Right lobe of liver (tissue), 6 donors: ENCODE measurements at regions not wholly inside any gene's neighbourhood (a gene's known extent, or its start where the extent isn't known, plus 50 kb on each side); places are given as distances from the start of the nearest gene placed in this dataset.
"Not testable (repeated sequence)": the region's sequence is repeated elsewhere in the genome, so short reads cannot be mapped to it uniquely, and the experiment has no call there.

Experiments
- ATAC-seq, 4 donors: fragments of 200-7000 bp; cut with Tn5 transposase; one replicate each; pipeline ENCODE4 v1.9.1; 2020; ENCODE audit warnings: mild to moderate bottlenecking in 4 of 4, moderate library complexity in 4 of 4
- DNase-seq, 3 donors: peaks; one replicate each; pipeline ENCODE4 v3.0.0-alpha.2; 2020
- H3K27ac ChIP-seq, 3 donors: fragments of 200-600 bp; one replicate each; pipeline ENCODE4 v1.8.0; 2022
- H3K27me3 ChIP-seq, 2 donors: fragments of 200-600 bp; one replicate each; pipeline ENCODE4 v1.8.0; 2022
- H3K36me3 ChIP-seq, 4 donors: fragments of 200-600 bp; sonication (generic) in 1 of 4; one replicate each; pipeline versions ENCODE4 v1.5.1 to v1.8.0; 2017 to 2022; ENCODE audit warnings: control low read depth in 1 of 4
- H3K4me1 ChIP-seq, 4 donors: fragments of 200-600 bp; sonication (generic) in 1 of 4; one replicate each; pipeline versions ENCODE4 v1.5.1 to v1.8.0; 2017 to 2022; ENCODE audit warnings: control low read depth in 1 of 4
- H3K4me3 ChIP-seq, 3 donors: fragments of 200-600 bp; one replicate each; pipeline ENCODE4 v1.8.0; 2022
- H3K9me3 ChIP-seq, 4 donors: fragments of 200-600 bp; sonication (generic) in 1 of 4; one replicate each; pipeline versions ENCODE4 v1.5.1 to v1.8.0; 2017 to 2022; ENCODE audit warnings: control low read depth in 1 of 4
- POLR2A ChIP-seq: fragments of 450-650 bp; IDR thresholded peaks from one replicate; pipeline ENCODE4 v1.6.1; 2017; ENCODE audit warnings: antibody characterized with exemption, mild to moderate bottlenecking
- WGBS: methylation state at CpG from one replicate; pipeline ENCODE4 v1.1.6; 2018; ENCODE audit warnings: low coverage, low lambda C conversion rate; ENCODE audit not compliant: insufficient coverage; ENCODE audit errors: missing lambda C conversion rate; 5-methylcytosine and 5-hydroxymethylcytosine counted together
- intact Hi-C, 2 donors: fragments of 100-400 bp; cut with DNase I; formaldehyde crosslinking; loops; one replicate each; pipeline versions ENCODE4 v1.11.2 to v1.14.1; 2022
- TF ChIP-seq, protein P1 (sequence below), 4 donors: fragments of 200-600 bp in 3 of 4; fragments of 450-650 bp in 1 of 4; IDR thresholded peaks; one replicate each; pipeline versions ENCODE4 v1.5.1 to v1.8.0; 2016 to 2022; ENCODE audit warnings: antibody characterized with exemption in 4 of 4, mild to moderate bottlenecking in 2 of 4
- donor health status: DM: no; HTN: yes; CAD: no.
- donor health status: DM: no; HTN: no; CAD: no.
- donor health status: DM: no; HTN: no; CAD: no.
- donor health status: DM: no; HTN: yes; CAD: no.
- donor health status: DM: no; HTN: yes; CAD: no.

- H3K27ac ChIP-seq: no peak overlapping the region
- H3K4me3 ChIP-seq: no peak overlapping the region
- H3K9me3 ChIP-seq: no peaks in the 10 kb centered on the region
- no peaks in the 10 kb centered on the region for H3K36me3 ChIP-seq
- H3K27me3 ChIP-seq: no peaks in the 10 kb centered on the region
- intact Hi-C loops: no loop called here
- no peaks in the 10 kb centered on the region for H3K4me1 ChIP-seq
- DNase-seq (no peak), ATAC-seq (peak in 1 of 4 donors; percentile 28)
- WGBS: 54% methylated on average over 5 of the region's 5 CpGs
- TF ChIP-seq, protein P1, sequence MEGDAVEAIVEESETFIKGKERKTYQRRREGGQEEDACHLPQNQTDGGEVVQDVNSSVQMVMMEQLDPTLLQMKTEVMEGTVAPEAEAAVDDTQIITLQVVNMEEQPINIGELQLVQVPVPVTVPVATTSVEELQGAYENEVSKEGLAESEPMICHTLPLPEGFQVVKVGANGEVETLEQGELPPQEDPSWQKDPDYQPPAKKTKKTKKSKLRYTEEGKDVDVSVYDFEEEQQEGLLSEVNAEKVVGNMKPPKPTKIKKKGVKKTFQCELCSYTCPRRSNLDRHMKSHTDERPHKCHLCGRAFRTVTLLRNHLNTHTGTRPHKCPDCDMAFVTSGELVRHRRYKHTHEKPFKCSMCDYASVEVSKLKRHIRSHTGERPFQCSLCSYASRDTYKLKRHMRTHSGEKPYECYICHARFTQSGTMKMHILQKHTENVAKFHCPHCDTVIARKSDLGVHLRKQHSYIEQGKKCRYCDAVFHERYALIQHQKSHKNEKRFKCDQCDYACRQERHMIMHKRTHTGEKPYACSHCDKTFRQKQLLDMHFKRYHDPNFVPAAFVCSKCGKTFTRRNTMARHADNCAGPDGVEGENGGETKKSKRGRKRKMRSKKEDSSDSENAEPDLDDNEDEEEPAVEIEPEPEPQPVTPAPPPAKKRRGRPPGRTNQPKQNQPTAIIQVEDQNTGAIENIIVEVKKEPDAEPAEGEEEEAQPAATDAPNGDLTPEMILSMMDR (IDR thresholded peaks at IDR 0.05): no peak
- no peak for TF ChIP-seq POLR2A
These were observed 283.2 kb upstream of the CELF2 start for GRCh38 chr10:10734356-10735064.

DNA sequence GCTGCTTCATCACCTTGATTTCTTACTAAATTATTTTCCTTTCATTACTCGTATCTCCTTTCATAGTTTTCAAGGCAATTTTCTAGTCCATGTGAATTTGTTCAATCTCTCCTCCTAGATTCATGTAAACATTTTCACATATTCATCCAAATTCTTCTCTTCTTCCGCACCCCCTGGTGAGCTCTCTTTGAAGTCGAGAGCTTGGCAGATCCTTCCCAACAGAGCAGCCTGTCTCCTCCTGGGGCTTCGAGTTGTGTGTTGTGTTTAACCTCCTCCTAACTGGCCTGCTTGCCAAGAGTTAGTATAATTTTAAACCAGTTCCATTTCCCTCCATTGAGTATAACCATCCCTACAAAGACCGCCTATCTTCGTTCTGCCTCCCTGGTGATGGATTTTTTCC lies 272.4 kb upstream of the CELF2 start:
- 49% methylated on average over 6 of the region's 6 CpGs for WGBS
- intact Hi-C loops: no loop called here
- H3K9me3 ChIP-seq: no peaks in the 10 kb centered on the region

DNA sequence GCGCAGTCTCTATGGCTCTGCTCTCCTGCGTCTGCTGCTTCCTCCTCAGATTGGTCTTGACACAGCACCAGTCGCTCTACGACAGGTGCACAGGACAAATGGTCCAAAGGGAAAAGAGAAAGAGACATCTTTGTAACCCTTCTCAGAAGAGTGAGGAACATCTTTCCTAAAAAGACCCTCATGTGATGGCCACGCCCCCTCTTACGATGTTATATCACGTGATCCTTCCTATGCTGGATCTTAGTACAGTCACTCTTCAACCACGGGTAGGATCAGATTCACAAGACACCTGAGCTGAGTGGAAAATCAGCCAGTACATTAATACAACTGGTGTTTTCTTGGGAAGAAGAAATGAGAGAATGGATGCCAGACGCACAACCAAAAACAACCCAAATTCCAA lies 262.2 kb upstream of the CELF2 start:
- WGBS: 73% methylated on average over 6 of the region's 9 CpGs
- Histone ChIP-seq H3K27ac (no peak overlapping the region), H3K4me3 (no peak overlapping the region), H3K36me3 (no peaks in the 10 kb centered on the region), H3K4me1 (no peaks in the 10 kb centered on the region), H3K27me3 (no peaks in the 10 kb centered on the region), H3K9me3 (no peaks in the 10 kb centered on the region)
- no peak for ATAC-seq
- no peak for DNase-seq
- TF ChIP-seq, protein P1 (IDR thresholded peaks at IDR 0.05): no peak
- no peak for TF ChIP-seq POLR2A
- intact Hi-C loops: no loop called here

More for the DNA sequence above, 272.4 kb upstream of the CELF2 start:
- no peak overlapping the region for H3K4me3 ChIP-seq
- TF ChIP-seq POLR2A: no peak
- TF ChIP-seq, protein P1 (IDR thresholded peaks at IDR 0.05): no peak
- no peaks in the 10 kb centered on the region for H3K4me1 ChIP-seq
- ATAC-seq (no peak), DNase-seq (no peak)
- H3K36me3 ChIP-seq: no peaks in the 10 kb centered on the region
- H3K27ac ChIP-seq: no peak overlapping the region
- no peaks in the 10 kb centered on the region for H3K27me3 ChIP-seq

DNA sequence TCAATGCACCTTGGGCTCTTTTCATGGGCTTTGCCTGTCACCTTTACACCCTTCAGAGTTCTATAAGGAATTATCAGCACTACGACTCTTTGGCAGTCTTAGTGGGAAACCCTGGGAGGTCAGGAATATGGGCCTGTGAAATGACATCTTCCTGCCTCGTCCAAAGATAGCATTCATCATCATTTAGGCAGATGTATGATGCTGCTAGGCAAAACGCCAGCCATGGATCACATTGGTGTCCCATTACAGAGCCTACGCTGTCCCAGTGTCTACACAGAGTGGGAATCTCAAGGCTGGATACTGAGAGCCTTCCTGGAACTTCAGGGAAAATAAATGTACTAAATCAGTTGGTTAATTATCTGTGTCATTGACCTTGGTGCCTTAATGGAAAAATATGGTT lies 259.4 kb upstream of the CELF2 start:
- WGBS: 33% methylated on average over 3 of the region's 4 CpGs

GRCh38 chr10:10759806-10760205 lies 257.9 kb upstream of the CELF2 start:
- ATAC-seq, H3K4me1 ChIP-seq, H3K9me3 ChIP-seq, H3K27ac ChIP-seq, DNase-seq, H3K4me3 ChIP-seq, H3K27me3 ChIP-seq, H3K36me3 ChIP-seq, intact Hi-C loops: not testable (repeated sequence)
- 56% methylated on average over 7 of the region's 7 CpGs for WGBS

More for the DNA sequence above, 259.4 kb upstream of the CELF2 start:
- Histone ChIP-seq H3K36me3 (no peaks in the 10 kb centered on the region), H3K9me3 (no peaks in the 10 kb centered on the region), H3K27ac (no peak overlapping the region), H3K4me3 (no peak overlapping the region), H3K27me3 (no peaks in the 10 kb centered on the region), H3K4me1 (no peaks in the 10 kb centered on the region)
- intact Hi-C loops: no loop called here
- TF ChIP-seq, protein P1 (IDR thresholded peaks at IDR 0.05): no peak
- no peak for TF ChIP-seq POLR2A
- ATAC-seq: no peak
- no peak for DNase-seq
